Ascending aorta (tissue), 2 donors: ENCODE measurements at regions not wholly inside any gene's neighbourhood (a gene's known extent, or its start where the extent isn't known, plus 50 kb on each side); places are given as distances from the start of the nearest gene placed in this dataset.

Experiments
- DNase-seq, 2 donors: peaks; one replicate each; pipeline ENCODE4 v3.0.0-alpha.2; 2019; ENCODE audit warnings: low spot score in 2 of 2
- H3K27ac ChIP-seq, 2 donors: fragments of 200-600 bp; sonication (generic); one replicate each; pipeline ENCODE4 v1.5.1; 2016 to 2017; ENCODE audit warnings: mild to moderate bottlenecking in 1 of 2
- H3K27me3 ChIP-seq: fragments of 200-600 bp; sonication (generic); one replicate; pipeline ENCODE4 v1.5.1; 2017
- H3K36me3 ChIP-seq, 2 donors: fragments of 200-600 bp; sonication (generic); one replicate each; pipeline ENCODE4 v1.5.1; 2016
- H3K4me1 ChIP-seq, 2 donors: fragments of 200-600 bp; sonication (generic); one replicate each; pipeline ENCODE4 v1.5.1; 2016 to 2017; ENCODE audit warnings: mild to moderate bottlenecking in 1 of 2
- H3K4me3 ChIP-seq, 2 donors: fragments of 200-600 bp; sonication (generic); one replicate each; pipeline ENCODE4 v1.5.1; 2016 to 2017; ENCODE audit warnings: mild to moderate bottlenecking in 1 of 2
- H3K9me3 ChIP-seq, 2 donors: fragments of 200-600 bp; sonication (generic); one replicate each; pipeline ENCODE4 v1.5.1; 2016
- intact Hi-C: fragments of 100-400 bp; cut with DNase I; formaldehyde crosslinking; loops from one replicate; pipeline ENCODE4 v1.15.1; 2023
- TF ChIP-seq, protein P1 (sequence below), 3 experiments: fragments of 200-600 bp in 2 of 3; fragments of 450-650 bp in 1 of 3; sonication (generic) in 2 of 3; IDR thresholded peaks; one replicate each; pipeline ENCODE4 v1.5.1; 2016 to 2019; ENCODE audit warnings: antibody characterized with exemption in 3 of 3, mild to moderate bottlenecking in 1 of 3, moderate library complexity in 1 of 3

DNA sequence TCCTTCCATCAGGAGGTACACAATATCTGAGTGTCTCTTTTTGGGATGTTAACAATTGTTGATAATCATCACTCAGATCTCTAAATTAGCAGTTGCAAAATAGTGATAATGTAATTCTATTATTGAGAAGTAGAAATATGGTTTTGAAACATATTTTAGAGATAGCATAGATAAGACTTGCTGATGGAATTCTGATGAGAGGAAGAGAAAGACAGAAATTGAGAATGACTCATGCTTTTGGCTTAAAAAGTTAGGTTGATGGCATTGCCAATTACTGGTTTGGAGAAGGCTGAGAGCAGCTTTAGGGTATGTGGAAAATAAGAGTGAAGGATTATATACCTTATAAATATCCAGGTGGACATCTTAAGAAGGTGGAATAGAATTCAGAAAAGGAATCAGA, 106.4 kb upstream of the EDNRB start:
- Histone ChIP-seq H3K36me3 (no peaks in the 10 kb centered on the region), H3K27ac (no peak overlapping the region), H3K4me3 (no peak overlapping the region), H3K4me1 (no peaks in the 10 kb centered on the region), H3K9me3 (no peaks in the 10 kb centered on the region), H3K27me3 (no peaks in the 10 kb centered on the region)
- intact Hi-C loops, result no loop called here
- TF ChIP-seq, protein P1, sequence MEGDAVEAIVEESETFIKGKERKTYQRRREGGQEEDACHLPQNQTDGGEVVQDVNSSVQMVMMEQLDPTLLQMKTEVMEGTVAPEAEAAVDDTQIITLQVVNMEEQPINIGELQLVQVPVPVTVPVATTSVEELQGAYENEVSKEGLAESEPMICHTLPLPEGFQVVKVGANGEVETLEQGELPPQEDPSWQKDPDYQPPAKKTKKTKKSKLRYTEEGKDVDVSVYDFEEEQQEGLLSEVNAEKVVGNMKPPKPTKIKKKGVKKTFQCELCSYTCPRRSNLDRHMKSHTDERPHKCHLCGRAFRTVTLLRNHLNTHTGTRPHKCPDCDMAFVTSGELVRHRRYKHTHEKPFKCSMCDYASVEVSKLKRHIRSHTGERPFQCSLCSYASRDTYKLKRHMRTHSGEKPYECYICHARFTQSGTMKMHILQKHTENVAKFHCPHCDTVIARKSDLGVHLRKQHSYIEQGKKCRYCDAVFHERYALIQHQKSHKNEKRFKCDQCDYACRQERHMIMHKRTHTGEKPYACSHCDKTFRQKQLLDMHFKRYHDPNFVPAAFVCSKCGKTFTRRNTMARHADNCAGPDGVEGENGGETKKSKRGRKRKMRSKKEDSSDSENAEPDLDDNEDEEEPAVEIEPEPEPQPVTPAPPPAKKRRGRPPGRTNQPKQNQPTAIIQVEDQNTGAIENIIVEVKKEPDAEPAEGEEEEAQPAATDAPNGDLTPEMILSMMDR (IDR thresholded peaks at IDR 0.05), result no peak
- DNase-seq, result no peak

DNA sequence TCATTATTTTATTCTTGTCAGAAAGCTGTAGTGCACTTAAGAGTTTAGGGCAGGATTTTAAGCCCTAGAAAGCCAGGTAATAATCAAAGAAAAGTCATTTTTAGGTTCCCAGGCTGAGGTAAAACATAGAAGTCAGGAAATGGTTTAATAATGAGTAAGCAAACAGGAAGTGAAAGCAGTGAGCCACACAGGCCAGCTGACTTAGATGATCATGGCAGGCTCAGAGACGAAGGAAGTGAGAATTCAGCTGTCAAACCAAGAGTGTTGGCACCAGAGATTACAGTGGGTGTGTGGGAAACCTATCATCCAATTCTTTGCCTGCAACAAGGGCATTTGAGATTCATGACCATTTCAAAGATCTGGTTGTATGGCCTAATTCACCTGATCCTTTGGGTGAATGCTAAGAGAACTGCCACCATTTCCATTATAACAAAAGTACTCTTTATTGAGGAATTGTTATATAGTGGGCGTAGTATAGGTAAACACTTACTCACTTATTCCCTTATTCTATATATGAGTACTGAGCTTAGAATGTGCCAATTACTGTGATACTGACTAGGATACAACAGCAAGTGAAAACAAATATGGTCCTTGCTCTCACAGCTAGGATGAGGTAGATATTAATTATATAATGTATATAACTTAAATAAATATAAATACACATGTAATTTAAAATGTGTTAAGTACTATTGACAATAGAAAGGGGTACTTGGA, 103.7 kb upstream of the EDNRB start:
- Histone ChIP-seq H3K27me3 (no peaks in the 10 kb centered on the region), H3K27ac (no peak overlapping the region), H3K9me3 (no peaks in the 10 kb centered on the region), H3K4me3 (no peak overlapping the region), H3K4me1 (no peaks in the 10 kb centered on the region), H3K36me3 (no peaks in the 10 kb centered on the region)
- DNase-seq, result peak; percentile 10 to 63
- TF ChIP-seq, protein P1 (IDR thresholded peaks at IDR 0.05), result no peak
- intact Hi-C loops, result no loop called here

DNA sequence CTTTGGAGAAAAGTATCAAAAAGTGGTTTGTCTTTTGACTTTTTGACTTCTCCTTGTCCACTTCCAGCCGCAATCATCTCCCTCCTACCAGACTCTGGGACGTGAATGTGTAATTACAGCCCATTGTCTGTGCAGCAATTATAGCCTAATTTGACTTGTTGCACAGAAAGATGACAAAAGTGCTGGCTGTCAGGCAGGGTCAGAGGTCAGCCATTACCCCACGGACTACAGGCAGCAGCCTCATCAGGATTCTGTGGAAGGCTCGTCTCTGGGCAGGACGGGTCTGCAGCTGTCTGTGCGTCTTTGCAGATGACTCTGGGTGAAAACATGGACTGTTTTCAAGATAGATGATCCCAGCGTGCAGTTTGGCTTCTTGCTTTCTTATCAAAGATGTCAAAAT, 102.2 kb upstream of the EDNRB start:
- H3K9me3 ChIP-seq, result no peaks in the 10 kb centered on the region
- no peaks in the 10 kb centered on the region for H3K27me3 ChIP-seq
- no peak overlapping the region for H3K4me3 ChIP-seq
- no peaks in the 10 kb centered on the region for H3K36me3 ChIP-seq
- no peaks in the 10 kb centered on the region for H3K4me1 ChIP-seq
- intact Hi-C loops, result no loop called here
- DNase-seq, result no peak
- TF ChIP-seq, protein P1 (IDR thresholded peaks at IDR 0.05), result no peak
- no peak overlapping the region for H3K27ac ChIP-seq

DNA sequence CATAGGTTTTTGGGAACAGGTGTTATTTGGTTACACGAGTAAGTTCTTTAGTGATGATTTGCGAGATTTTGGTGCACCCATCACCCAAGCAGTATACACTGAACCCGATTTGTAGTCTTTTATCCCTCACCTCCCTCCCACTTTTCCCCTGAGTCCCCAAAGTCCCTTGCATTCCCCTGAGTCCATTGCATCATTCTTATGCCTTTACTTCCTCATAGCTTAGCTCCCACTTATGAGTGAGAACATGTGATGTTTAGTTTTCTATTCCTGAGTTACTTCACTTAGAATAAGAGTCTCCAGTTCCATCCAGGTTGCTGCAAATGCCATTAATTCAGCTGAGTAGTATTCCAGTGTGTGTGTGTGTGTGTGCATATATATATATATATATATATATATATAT, 97.2 kb upstream of the EDNRB start:
- Histone ChIP-seq H3K4me3 (no peak overlapping the region), H3K36me3 (no peaks in the 10 kb centered on the region), H3K27ac (no peak overlapping the region), H3K27me3 (no peaks in the 10 kb centered on the region), H3K4me1 (no peaks in the 10 kb centered on the region), H3K9me3 (no peaks in the 10 kb centered on the region)
- TF ChIP-seq, protein P1 (IDR thresholded peaks at IDR 0.05), result no peak
- intact Hi-C loops, result no loop called here
- DNase-seq, result no peak

DNA sequence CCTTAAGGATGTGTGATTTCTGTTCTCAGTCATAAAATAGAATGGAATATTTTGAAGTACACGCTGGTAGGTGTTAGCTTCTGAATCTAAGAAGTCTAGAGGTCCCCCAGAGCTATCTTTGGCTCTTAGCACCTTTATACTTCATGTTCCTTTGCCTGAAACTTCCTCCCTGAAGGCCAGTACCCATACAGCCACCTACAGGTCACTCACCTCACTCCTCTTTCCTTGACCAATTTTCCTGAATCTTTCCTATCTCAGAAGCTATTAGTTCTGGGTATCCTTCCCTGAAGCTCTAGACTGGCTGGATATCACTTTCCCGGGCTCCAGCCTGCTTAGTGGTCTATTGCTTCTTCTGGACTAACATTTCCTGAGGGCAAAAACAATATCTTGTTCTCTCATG, 93.4 kb upstream of the EDNRB start:
- H3K27me3 ChIP-seq, result no peaks in the 10 kb centered on the region
- no peaks in the 10 kb centered on the region for H3K9me3 ChIP-seq
- H3K4me1 ChIP-seq, result no peaks in the 10 kb centered on the region
- no peak overlapping the region for H3K27ac ChIP-seq
- no peak for DNase-seq
- TF ChIP-seq, protein P1 (IDR thresholded peaks at IDR 0.05), result no peak
- no peak overlapping the region for H3K4me3 ChIP-seq
- no peaks in the 10 kb centered on the region for H3K36me3 ChIP-seq
- intact Hi-C loops, result no loop called here

GRCh38 chr13:78004821-78005220, 86.2 kb upstream of the EDNRB start:
- H3K36me3 ChIP-seq, result no peaks in the 10 kb centered on the region
- no peak for DNase-seq
- no peaks in the 10 kb centered on the region for H3K4me1 ChIP-seq
- no peak overlapping the region for H3K27ac ChIP-seq
- no peaks in the 10 kb centered on the region for H3K9me3 ChIP-seq
- intact Hi-C loops, result no loop called here
- TF ChIP-seq, protein P1 (IDR thresholded peaks at IDR 0.05), result no peak
- H3K4me3 ChIP-seq, result no peak overlapping the region
- no peaks in the 10 kb centered on the region for H3K27me3 ChIP-seq
